HCEC 1CT (cell line): ENCODE measurements at regions not wholly inside any gene's neighbourhood (a gene's known extent, or its start where the extent isn't known, plus 50 kb on each side); places are given as distances from the start of the nearest gene placed in this dataset.
"Not testable (repeated sequence)": the region's sequence is repeated elsewhere in the genome, so short reads cannot be mapped to it uniquely, and the experiment has no call there.

ENCODE experiments used
- DNase-seq: peaks from one replicate; pipeline ENCODE4 v3.0.0-alpha.2; 2017

GRCh38 chr3:104066658-104067057 is 1300.1 kb upstream of the ALCAM start:
- DNase-seq: peak; percentile 73

GRCh38 chr3:104069114-104069513 is 1297.6 kb upstream of the ALCAM start:
- peak; percentile 63 for DNase-seq

- no peak for DNase-seq
These were observed 1295.8 kb upstream of the ALCAM start for GRCh38 chr3:104070906-104071305.

- DNase-seq: no peak
These were observed 1286.6 kb upstream of the ALCAM start for GRCh38 chr3:104080088-104080626.

- no peak for DNase-seq
These were observed 1278.0 kb upstream of the ALCAM start for GRCh38 chr3:104088738-104089137.

GRCh38 chr3:104089987-104090386 is 1276.7 kb upstream of the ALCAM start:
- DNase-seq: not testable (repeated sequence)

- DNase-seq: peak; percentile 28
These were observed 1265.0 kb upstream of the ALCAM start for GRCh38 chr3:104101736-104102135.

- DNase-seq: peak; percentile 81
These were observed 1264.3 kb upstream of the ALCAM start for GRCh38 chr3:104102386-104102785.

- no peak for DNase-seq
These were observed 1260.4 kb upstream of the ALCAM start for GRCh38 chr3:104106276-104106675.

GRCh38 chr3:104108522-104108921 is 1258.2 kb upstream of the ALCAM start:
- DNase-seq: no peak

- DNase-seq: no peak
These were observed 1240.2 kb upstream of the ALCAM start for GRCh38 chr3:104126463-104126862.

GRCh38 chr3:104126864-104127553 is 1239.7 kb upstream of the ALCAM start:
- DNase-seq: no peak

GRCh38 chr3:104127830-104128229 is 1238.9 kb upstream of the ALCAM start:
- DNase-seq: no peak

- peak; percentile 87 for DNase-seq
These were observed 1233.9 kb upstream of the ALCAM start for GRCh38 chr3:104132566-104133403.

GRCh38 chr3:104133630-104134029 is 1233.1 kb upstream of the ALCAM start:
- DNase-seq: no peak

- DNase-seq: peak; percentile 53
These were observed 1229.6 kb upstream of the ALCAM start for GRCh38 chr3:104137116-104137515.

GRCh38 chr3:104145164-104145563 is 1221.5 kb upstream of the ALCAM start:
- no peak for DNase-seq

- DNase-seq: no peak
These were observed 1217.6 kb upstream of the ALCAM start for GRCh38 chr3:104149154-104149553.

- DNase-seq: no peak
These were observed 1216.0 kb upstream of the ALCAM start for GRCh38 chr3:104150724-104151123.

GRCh38 chr3:104154896-104155295 is 1211.8 kb upstream of the ALCAM start:
- no peak for DNase-seq

GRCh38 chr3:104165866-104166265 is 1200.8 kb upstream of the ALCAM start:
- no peak for DNase-seq

GRCh38 chr3:104168386-104168785 is 1198.3 kb upstream of the ALCAM start:
- DNase-seq: no peak

GRCh38 chr3:104175696-104176095 is 1191.0 kb upstream of the ALCAM start:
- no peak for DNase-seq

GRCh38 chr3:104176706-104177105 is 1190.0 kb upstream of the ALCAM start:
- DNase-seq: no peak
